SK-N-MC (cell line): ENCODE measurements at regions not wholly inside any gene's neighbourhood (a gene's known extent, or its start where the extent isn't known, plus 50 kb on each side); places are given as distances from the start of the nearest gene placed in this dataset.

Source experiments
- DNase-seq: peaks from one replicate; pipeline ENCODE4 v3.0.0-alpha.2; 2011; ENCODE audit warnings: low read depth, low spot score
- H3K27ac ChIP-seq: fragments of 200-600 bp; sonication (generic); 2 replicates; pipeline ENCODE4 v1.5.1; 2016; ENCODE audit warnings: mixed run types
- H3K36me3 ChIP-seq: fragments of 200-600 bp; sonication (generic); 2 replicates; pipeline ENCODE4 v1.6.1; 2017; ENCODE audit warnings: antibody characterized with exemption, low read length, mixed read lengths; ENCODE audit not compliant: insufficient read depth
- H3K4me3 ChIP-seq: fragments of 200-600 bp; sonication (generic); 2 replicates; pipeline ENCODE4 v1.5.1; 2016
- H3K9ac ChIP-seq: fragments of 200-600 bp; sonication (generic); 2 replicates; pipeline ENCODE4 v1.8.0; 2017; ENCODE audit warnings: mixed run types, mixed read lengths; ENCODE audit not compliant: insufficient read length
- H3K9me3 ChIP-seq: fragments of 200-600 bp; sonication (generic); 2 replicates; pipeline ENCODE4 v1.6.1; 2017; ENCODE audit warnings: low read depth, mild to moderate bottlenecking, antibody characterized with exemption, low read length, moderate library complexity, mixed read lengths
- EZH2 ChIP-seq: fragments of 200-600 bp; sonication (generic); IDR thresholded peaks from one replicate; pipeline ENCODE4 v1.6.1; 2017; ENCODE audit warnings: antibody characterized with exemption
- FOXP2 ChIP-seq: optimal IDR thresholded peaks from 2 replicates; pipeline ENCODE3; 2011; ENCODE audit warnings: mild to moderate bottlenecking, moderate library complexity; ENCODE audit not compliant: insufficient read depth; ENCODE audit errors: extremely low read length, control extremely low read depth
- POLR2AphosphoS5 ChIP-seq: IDR thresholded peaks from 2 replicates; pipeline ENCODE4 v1.6.1; 2012; ENCODE audit warnings: mild to moderate bottlenecking, low read depth, low read length, borderline replicate concordance

- H3K36me3 ChIP-seq, result no peaks in the 10 kb centered on the region
- H3K9ac ChIP-seq, result no peak overlapping the region
- H3K4me3 ChIP-seq, result no peak overlapping the region
- H3K27ac ChIP-seq, result no peak overlapping the region
- no peaks in the 10 kb centered on the region for H3K9me3 ChIP-seq
- DNase-seq, result no peak
- TF ChIP-seq POLR2AphosphoS5 (no peak), EZH2 (no peak), FOXP2 (no peak)
Measured at GRCh38 chr4:57591073-57591472, 480.9 kb upstream of the IGFBP7 start.

DNA sequence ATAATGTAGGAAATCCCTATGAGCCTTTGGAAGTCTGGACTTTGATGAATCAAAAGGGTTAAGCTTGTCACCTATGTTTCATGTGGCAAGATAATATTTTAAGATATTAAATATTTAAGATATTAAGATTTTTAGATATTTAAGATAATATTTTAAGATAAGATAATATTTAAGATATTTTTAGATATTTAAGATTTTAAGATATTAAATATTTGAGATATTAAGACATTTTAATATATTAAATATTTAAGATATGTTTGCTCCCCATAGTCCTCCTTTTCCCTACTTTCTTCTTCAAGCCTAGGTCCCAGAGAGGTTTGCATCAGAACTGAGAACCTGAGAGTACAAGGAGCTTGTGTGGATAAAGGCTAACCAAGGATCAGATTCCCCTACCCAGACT lies 478.4 kb upstream of the IGFBP7 start:
- Histone ChIP-seq H3K36me3 (no peaks in the 10 kb centered on the region), H3K9me3 (no peaks in the 10 kb centered on the region), H3K27ac (no peak overlapping the region), H3K4me3 (no peak overlapping the region), H3K9ac (no peak overlapping the region)
- no peak for TF ChIP-seq POLR2AphosphoS5
- no peak for TF ChIP-seq FOXP2
- no peak for TF ChIP-seq EZH2
- DNase-seq, result no peak

DNA sequence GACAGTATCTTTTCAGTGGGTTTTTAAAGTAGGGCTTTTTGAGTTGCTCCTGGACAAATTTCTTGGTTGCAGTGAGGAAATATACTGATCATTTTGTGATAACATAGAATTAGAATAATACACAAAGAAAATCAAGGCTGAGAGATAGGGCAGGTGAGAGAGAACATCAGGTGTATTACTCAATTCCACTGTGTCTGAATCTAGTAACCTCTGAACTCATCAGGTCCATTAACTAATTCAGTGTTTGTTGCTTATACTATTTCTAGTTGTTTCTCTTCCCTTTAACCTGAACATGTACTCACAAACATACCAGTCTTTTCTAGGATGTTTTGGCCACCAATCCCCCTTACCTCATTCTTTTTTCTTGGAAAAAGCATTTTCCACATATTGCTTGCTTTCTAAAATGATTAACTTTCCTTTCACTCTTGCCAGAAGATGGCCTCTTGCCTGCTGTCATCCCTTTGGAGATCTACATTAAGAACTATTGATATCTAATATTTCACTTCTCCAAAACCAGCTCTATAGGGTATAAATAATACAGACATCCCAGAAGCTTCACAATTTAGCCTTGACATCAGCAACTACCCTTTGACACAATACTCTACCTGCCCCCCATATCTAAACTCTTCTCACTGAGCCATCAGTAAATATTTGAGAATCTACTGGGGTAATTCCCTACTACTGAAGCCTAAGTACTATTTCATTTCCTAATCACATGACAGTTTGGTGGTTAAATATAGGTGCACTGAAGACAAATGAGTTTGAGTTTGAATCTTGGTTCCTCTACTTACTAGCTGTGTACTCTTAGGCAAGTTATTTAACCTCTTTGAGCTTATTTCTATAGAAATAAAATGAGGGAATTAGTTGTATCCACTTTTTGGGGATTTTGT lies 470.8 kb upstream of the IGFBP7 start:
- no peak overlapping the region for H3K4me3 ChIP-seq
- H3K9ac ChIP-seq, result no peak overlapping the region
- no peak for DNase-seq
- H3K27ac ChIP-seq, result no peak overlapping the region
- no peaks in the 10 kb centered on the region for H3K36me3 ChIP-seq
- H3K9me3 ChIP-seq, result no peaks in the 10 kb centered on the region
- TF ChIP-seq EZH2 (no peak), FOXP2 (no peak), POLR2AphosphoS5 (no peak)

DNA sequence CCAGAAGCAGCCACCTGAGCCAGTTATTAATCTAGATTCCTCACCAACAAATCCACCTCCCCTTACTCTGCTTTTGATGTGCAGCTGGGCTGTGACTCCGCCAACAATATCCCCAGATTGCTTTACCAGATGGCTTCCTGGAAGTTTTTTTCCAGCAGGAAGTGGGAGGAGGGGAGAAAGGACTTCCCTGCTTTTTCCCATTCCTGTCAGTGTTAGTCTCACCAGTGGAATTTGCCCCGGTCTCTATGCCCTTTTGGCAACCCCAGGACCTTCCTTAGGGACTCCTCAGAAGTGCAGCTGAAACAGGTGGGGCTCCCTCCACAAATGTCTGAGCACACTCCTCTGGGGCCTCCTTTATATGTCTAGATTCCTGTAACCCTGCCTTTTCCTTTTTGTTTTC lies 465.2 kb upstream of the IGFBP7 start:
- no peak for DNase-seq
- Histone ChIP-seq H3K27ac (no peak overlapping the region), H3K9me3 (no peaks in the 10 kb centered on the region), H3K9ac (no peak overlapping the region), H3K4me3 (no peak overlapping the region), H3K36me3 (no peaks in the 10 kb centered on the region)
- TF ChIP-seq FOXP2 (no peak), POLR2AphosphoS5 (no peak), EZH2 (no peak)

GRCh38 chr4:57554556-57555092 lies 444.4 kb upstream of the IGFBP7 start:
- H3K9me3 ChIP-seq, result no peaks in the 10 kb centered on the region
- H3K36me3 ChIP-seq, result no peaks in the 10 kb centered on the region
- no peak for TF ChIP-seq POLR2AphosphoS5
- no peak for TF ChIP-seq FOXP2
- no peak for TF ChIP-seq EZH2
- no peak overlapping the region for H3K4me3 ChIP-seq
- DNase-seq, result no peak
- no peak overlapping the region for H3K27ac ChIP-seq
- H3K9ac ChIP-seq, result no peak overlapping the region

GRCh38 chr4:57553728-57554127 lies 443.5 kb upstream of the IGFBP7 start:
- TF ChIP-seq POLR2AphosphoS5 (no peak), EZH2 (no peak), FOXP2 (no peak)
- H3K9me3 ChIP-seq, result no peaks in the 10 kb centered on the region
- no peak overlapping the region for H3K4me3 ChIP-seq
- H3K9ac ChIP-seq, result no peak overlapping the region
- DNase-seq, result no peak
- no peak overlapping the region for H3K27ac ChIP-seq
- H3K36me3 ChIP-seq, result no peaks in the 10 kb centered on the region

DNA sequence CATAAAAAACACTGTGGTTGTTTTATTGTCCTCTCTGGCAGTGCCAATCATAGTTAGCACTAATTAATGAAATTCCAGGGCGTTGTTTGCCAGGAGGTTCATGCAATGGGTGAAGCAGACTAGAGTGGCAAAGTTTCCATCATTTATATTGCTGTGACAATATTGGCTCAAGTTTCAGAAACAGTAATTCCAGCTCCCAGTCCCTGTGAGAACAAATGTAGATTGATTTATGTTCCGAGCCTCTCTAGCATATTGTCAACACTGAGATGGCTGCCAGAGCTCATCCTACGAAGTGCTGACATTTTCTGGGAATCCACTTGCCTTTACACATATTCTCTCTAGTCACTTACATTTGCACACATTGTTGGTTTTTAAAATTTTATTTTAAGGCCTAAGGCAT lies 440.0 kb upstream of the IGFBP7 start:
- no peak overlapping the region for H3K9ac ChIP-seq
- H3K27ac ChIP-seq, result no peak overlapping the region
- DNase-seq, result no peak
- TF ChIP-seq EZH2 (no peak), FOXP2 (no peak), POLR2AphosphoS5 (no peak)
- no peak overlapping the region for H3K4me3 ChIP-seq
- no peaks in the 10 kb centered on the region for H3K36me3 ChIP-seq
- no peaks in the 10 kb centered on the region for H3K9me3 ChIP-seq

DNA sequence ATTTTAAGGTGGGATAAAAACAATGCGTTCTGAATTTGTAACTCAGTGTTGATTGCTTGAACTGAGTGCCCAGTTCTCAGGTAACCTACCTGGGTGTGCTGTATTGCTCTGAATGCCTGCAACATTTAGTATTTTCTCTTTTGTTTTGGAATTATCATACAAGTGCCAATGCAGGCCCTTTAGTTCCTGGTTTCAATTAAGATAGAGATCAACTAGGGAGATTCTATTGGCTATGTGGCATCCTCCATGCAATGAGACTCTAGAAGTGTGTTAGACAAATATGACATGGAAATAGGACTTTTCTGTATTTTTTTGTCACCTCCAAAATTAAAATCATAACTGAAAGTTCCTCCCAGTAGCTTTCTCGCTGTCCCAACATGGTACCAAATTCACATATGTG lies 438.7 kb upstream of the IGFBP7 start:
- DNase-seq, result no peak
- H3K9ac ChIP-seq, result no peak overlapping the region
- no peak overlapping the region for H3K4me3 ChIP-seq
- no peak overlapping the region for H3K27ac ChIP-seq
- no peaks in the 10 kb centered on the region for H3K9me3 ChIP-seq
- no peak for TF ChIP-seq EZH2
- TF ChIP-seq POLR2AphosphoS5, result no peak
- no peak for TF ChIP-seq FOXP2
- no peaks in the 10 kb centered on the region for H3K36me3 ChIP-seq
